ENCODE measurements at regions not wholly inside any gene's neighbourhood (a gene's known extent, or its start where the extent isn't known, plus 50 kb on each side); places are given as distances from the start of the nearest gene placed in this dataset.

DNA sequence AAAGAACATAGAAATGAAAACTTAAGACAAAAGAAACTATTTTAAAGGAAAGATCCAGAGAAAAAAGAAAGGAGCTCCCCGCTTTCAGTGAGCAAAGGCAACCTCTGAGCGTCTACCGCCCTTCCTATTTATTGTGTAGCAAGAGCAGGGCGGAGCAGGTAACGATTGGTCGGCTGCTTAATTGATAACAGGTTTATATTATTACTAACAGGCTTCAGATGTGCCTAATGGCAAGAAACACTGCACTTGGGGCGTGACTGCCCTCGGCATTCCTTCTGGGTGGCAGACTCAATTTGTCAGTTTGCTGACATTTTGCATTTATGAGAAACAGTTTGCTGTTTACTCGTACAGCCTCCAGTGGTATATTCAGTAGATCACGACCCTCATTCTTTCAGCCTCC, 482.7 kb upstream of the C9orf72 start:
- Mint-ChIP-seq H3K4me1 (ENCODE audit: low read depth, unreplicated experiment) (peaks cover 15% of the 10 kb centered on the region), H3K9me3 (ENCODE audit: unreplicated experiment) (peaks cover 5% of the 10 kb centered on the region), H3K4me3 (ENCODE audit: unreplicated experiment) (no peak overlapping the region), H3K27ac (ENCODE audit: unreplicated experiment) (no peak overlapping the region), H3K27me3 (ENCODE audit: unreplicated experiment) (no peaks in the 10 kb centered on the region), H3K36me3 (ENCODE audit: unreplicated experiment) (peaks cover 5% of the 10 kb centered on the region)
- no peak for DNase-seq
- TF ChIP-seq, protein P1, sequence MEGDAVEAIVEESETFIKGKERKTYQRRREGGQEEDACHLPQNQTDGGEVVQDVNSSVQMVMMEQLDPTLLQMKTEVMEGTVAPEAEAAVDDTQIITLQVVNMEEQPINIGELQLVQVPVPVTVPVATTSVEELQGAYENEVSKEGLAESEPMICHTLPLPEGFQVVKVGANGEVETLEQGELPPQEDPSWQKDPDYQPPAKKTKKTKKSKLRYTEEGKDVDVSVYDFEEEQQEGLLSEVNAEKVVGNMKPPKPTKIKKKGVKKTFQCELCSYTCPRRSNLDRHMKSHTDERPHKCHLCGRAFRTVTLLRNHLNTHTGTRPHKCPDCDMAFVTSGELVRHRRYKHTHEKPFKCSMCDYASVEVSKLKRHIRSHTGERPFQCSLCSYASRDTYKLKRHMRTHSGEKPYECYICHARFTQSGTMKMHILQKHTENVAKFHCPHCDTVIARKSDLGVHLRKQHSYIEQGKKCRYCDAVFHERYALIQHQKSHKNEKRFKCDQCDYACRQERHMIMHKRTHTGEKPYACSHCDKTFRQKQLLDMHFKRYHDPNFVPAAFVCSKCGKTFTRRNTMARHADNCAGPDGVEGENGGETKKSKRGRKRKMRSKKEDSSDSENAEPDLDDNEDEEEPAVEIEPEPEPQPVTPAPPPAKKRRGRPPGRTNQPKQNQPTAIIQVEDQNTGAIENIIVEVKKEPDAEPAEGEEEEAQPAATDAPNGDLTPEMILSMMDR (IDR thresholded peaks at IDR 0.05; ENCODE audit: partially characterized antibody, unreplicated experiment), result no peak

DNA sequence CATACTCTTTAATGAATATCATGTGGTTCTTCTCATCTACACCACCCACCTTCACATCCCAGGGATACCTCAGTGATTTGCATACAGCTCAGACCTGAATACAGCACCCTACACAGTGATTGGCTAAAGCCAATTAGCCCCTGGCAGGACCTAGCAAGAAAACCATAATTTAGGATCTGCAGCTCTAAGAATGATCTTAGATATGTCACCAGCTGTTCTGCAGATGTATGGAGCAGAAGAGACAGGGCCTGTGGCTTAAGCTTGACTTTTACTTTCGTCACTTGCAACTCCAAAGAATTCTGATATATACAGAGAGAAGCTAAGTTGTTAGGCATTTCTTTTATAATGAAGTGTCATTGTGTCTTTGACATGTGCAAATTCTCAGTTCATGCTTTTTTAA, 483.2 kb upstream of the C9orf72 start:
- H3K9me3 Mint-ChIP-seq (ENCODE audit: unreplicated experiment), result peaks cover 5% of the 10 kb centered on the region

GRCh38 chr9:28059192-28059591, 485.9 kb upstream of the C9orf72 start:
- Mint-ChIP-seq H3K9me3 (ENCODE audit: unreplicated experiment) (peaks cover 5% of the 10 kb centered on the region), H3K36me3 (ENCODE audit: unreplicated experiment) (peaks cover 5% of the 10 kb centered on the region), H3K27ac (ENCODE audit: unreplicated experiment) (no peak overlapping the region), H3K4me1 (ENCODE audit: low read depth, unreplicated experiment) (peaks cover 2% of the 10 kb centered on the region), H3K4me3 (ENCODE audit: unreplicated experiment) (no peak overlapping the region), H3K27me3 (ENCODE audit: unreplicated experiment) (no peaks in the 10 kb centered on the region)
- TF ChIP-seq, protein P1 (IDR thresholded peaks at IDR 0.05; ENCODE audit: partially characterized antibody, unreplicated experiment), result no peak
- no peak for DNase-seq

More for the DNA sequence above, 483.2 kb upstream of the C9orf72 start:
- no peak overlapping the region for H3K27ac Mint-ChIP-seq (ENCODE audit: unreplicated experiment)
- TF ChIP-seq, protein P1 (IDR thresholded peaks at IDR 0.05; ENCODE audit: partially characterized antibody, unreplicated experiment), result no peak
- H3K36me3 Mint-ChIP-seq (ENCODE audit: unreplicated experiment), result peaks cover 5% of the 10 kb centered on the region
- no peak for DNase-seq
- peaks cover 15% of the 10 kb centered on the region for H3K4me1 Mint-ChIP-seq (ENCODE audit: low read depth, unreplicated experiment)
- H3K4me3 Mint-ChIP-seq (ENCODE audit: unreplicated experiment), result no peak overlapping the region
- no peaks in the 10 kb centered on the region for H3K27me3 Mint-ChIP-seq (ENCODE audit: unreplicated experiment)

- Mint-ChIP-seq H3K36me3 (ENCODE audit: unreplicated experiment) (peaks cover 2% of the 10 kb centered on the region), H3K27me3 (ENCODE audit: unreplicated experiment) (no peaks in the 10 kb centered on the region), H3K9me3 (ENCODE audit: unreplicated experiment) (peaks cover 2% of the 10 kb centered on the region), H3K4me1 (ENCODE audit: low read depth, unreplicated experiment) (peaks cover 1% of the 10 kb centered on the region), H3K4me3 (ENCODE audit: unreplicated experiment) (no peak overlapping the region), H3K27ac (ENCODE audit: unreplicated experiment) (no peak overlapping the region)
- TF ChIP-seq, protein P1 (IDR thresholded peaks at IDR 0.05; ENCODE audit: partially characterized antibody, unreplicated experiment), result no peak
- DNase-seq, result no peak
Measured at GRCh38 chr9:28064241-28064815, 491.0 kb upstream of the C9orf72 start.

- no peaks in the 10 kb centered on the region for H3K4me1 Mint-ChIP-seq (ENCODE audit: low read depth, unreplicated experiment)
- no peaks in the 10 kb centered on the region for H3K9me3 Mint-ChIP-seq (ENCODE audit: unreplicated experiment)
- DNase-seq, result peak; percentile 29
- H3K27me3 Mint-ChIP-seq (ENCODE audit: unreplicated experiment), result no peaks in the 10 kb centered on the region
- H3K4me3 Mint-ChIP-seq (ENCODE audit: unreplicated experiment), result no peak overlapping the region
- H3K27ac Mint-ChIP-seq (ENCODE audit: unreplicated experiment), result no peak overlapping the region
- TF ChIP-seq, protein P1 (IDR thresholded peaks at IDR 0.05; ENCODE audit: partially characterized antibody, unreplicated experiment), result peak; percentile 64
- H3K36me3 Mint-ChIP-seq (ENCODE audit: unreplicated experiment), result no peaks in the 10 kb centered on the region
Measured at GRCh38 chr9:28073270-28073669, 500.0 kb upstream of the C9orf72 start.
